Ramos (cell line): ENCODE measurements at regions not wholly inside any gene's neighbourhood (a gene's known extent, or its start where the extent isn't known, plus 50 kb on each side); places are given as distances from the start of the nearest gene placed in this dataset.

Experiments used
- in situ Hi-C: fragments of 300-500 bp; cut with MboI; formaldehyde crosslinking; loops from one replicate; pipeline ENCODE4 v1.14.3; 2022; ENCODE audit warnings: low sequenced_read_pairs; ENCODE audit not compliant: unreplicated experiment

DNA sequence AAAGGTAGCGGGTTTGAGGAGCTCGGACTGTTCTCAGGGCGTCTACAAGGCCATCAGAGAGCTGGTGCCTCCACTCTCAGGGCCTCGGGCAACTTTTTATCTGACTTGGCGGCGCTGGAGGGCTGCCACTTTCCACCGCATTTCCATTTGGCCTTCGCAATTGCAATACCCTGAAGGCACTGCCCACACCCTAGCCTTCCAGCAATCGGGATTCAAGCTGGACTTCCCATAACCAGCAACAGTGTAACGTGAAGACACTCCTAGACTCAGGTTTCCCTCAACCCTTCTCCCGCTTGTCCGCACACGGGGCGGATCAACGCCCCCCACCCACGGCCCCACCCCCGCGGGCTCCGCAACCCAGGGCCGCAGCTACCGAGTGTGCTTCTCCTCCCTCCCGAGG is 50.2 kb upstream of the BCOR start:
- in situ Hi-C loops, result no loop called here
